Neural cell (in vitro differentiated cells): ENCODE measurements at regions not wholly inside any gene's neighbourhood (a gene's known extent, or its start where the extent isn't known, plus 50 kb on each side); places are given as distances from the start of the nearest gene placed in this dataset.

Experiments
- H2AFZ ChIP-seq: fragments of 200-600, 300-800 bp; sonication (generic), shearing (Covaris generic); 2 replicates; pipeline ENCODE4 v1.6.0; 2014; ENCODE audit warnings: low read depth, mild to moderate bottlenecking, antibody characterized with exemption, low read length, moderate library complexity
- H3F3A ChIP-seq: fragments of 200-600 bp; shearing (Covaris generic); 2 replicates; pipeline ENCODE4 v1.6.1; 2016; ENCODE audit warnings: mild to moderate bottlenecking, moderate library complexity, mixed read lengths, antibody characterized with exemption, low read length; ENCODE audit not compliant: insufficient read depth, poor library complexity, severe bottlenecking
- H3K27ac ChIP-seq: fragments of 200-600, 300-800 bp; sonication (generic), shearing (Covaris generic); 2 replicates; pipeline ENCODE4 v1.5.1; 2014; ENCODE audit warnings: mild to moderate bottlenecking, low read length, moderate library complexity
- H3K27me3 ChIP-seq: fragments of 300-800, 200-600 bp; sonication (generic), shearing (Covaris generic); 2 replicates; pipeline ENCODE4 v1.6.0; 2014; ENCODE audit warnings: mild to moderate bottlenecking, low read depth, low read length, moderate library complexity; ENCODE audit not compliant: insufficient read depth
- H3K36me3 ChIP-seq: fragments of 300-800, 200-600 bp; sonication (generic), shearing (Covaris generic); 2 replicates; pipeline ENCODE4 v1.5.1; 2014; ENCODE audit warnings: mild to moderate bottlenecking, antibody characterized with exemption, low read length, moderate library complexity; ENCODE audit not compliant: insufficient read depth
- H3K4me2 ChIP-seq: fragments of 300-800, 200-600 bp; sonication (generic), shearing (Covaris generic); 2 replicates; pipeline ENCODE4 v1.6.0; 2014; ENCODE audit warnings: mild to moderate bottlenecking, low read length
- H3K4me3 ChIP-seq: fragments of 300-800, 200-600 bp; sonication (generic), shearing (Covaris generic); 2 replicates; pipeline ENCODE4 v1.5.1; 2014; ENCODE audit warnings: mild to moderate bottlenecking, low read length, moderate library complexity
- H3K79me2 ChIP-seq: fragments of 200-600 bp; shearing (Covaris generic); replicated peaks from 2 replicates; pipeline ENCODE4 v1.6.0; 2014; ENCODE audit warnings: mild to moderate bottlenecking, low read length, moderate library complexity; ENCODE audit not compliant: insufficient read depth
- H3K9ac ChIP-seq: fragments of 300-800, 200-600 bp; sonication (generic), shearing (Covaris generic); 2 replicates; pipeline ENCODE4 v1.6.1; 2016; ENCODE audit warnings: mild to moderate bottlenecking, low read length, mixed read lengths
- H3K9me2 ChIP-seq: fragments of 200-600 bp; shearing (Covaris generic); 2 replicates; pipeline ENCODE4 v1.6.1; 2016; ENCODE audit warnings: mild to moderate bottlenecking, low read length, mixed read lengths; ENCODE audit not compliant: insufficient read depth
- H3K9me3 ChIP-seq: fragments of 200-600, 300-800 bp; sonication (generic), shearing (Covaris generic); 2 replicates; pipeline ENCODE4 v1.6.1; 2016; ENCODE audit warnings: mild to moderate bottlenecking, mixed run types, low read length, moderate library complexity, mixed read lengths
- H4K20me1 ChIP-seq: fragments of 200-600 bp; shearing (Covaris generic); 2 replicates; pipeline ENCODE4 v1.6.1; 2016; ENCODE audit warnings: mild to moderate bottlenecking, mixed run types; ENCODE audit not compliant: insufficient read depth
- CTCF ChIP-seq: fragments of 450-650 bp; IDR thresholded peaks from 2 replicates; pipeline ENCODE4 v1.5.1; 2014; ENCODE audit warnings: antibody characterized with exemption, mild to moderate bottlenecking, moderate library complexity; ENCODE audit not compliant: poor library complexity, severe bottlenecking
- EP300 ChIP-seq: fragments of 450-650 bp; conservative IDR thresholded peaks from 2 replicates; pipeline ENCODE4 v1.6.1; 2014; ENCODE audit warnings: antibody characterized with exemption, mild to moderate bottlenecking, moderate library complexity; ENCODE audit not compliant: poor library complexity, severe bottlenecking
- EZH2 ChIP-seq: fragments of 200-600, 300-800 bp; shearing (Covaris generic), sonication (generic); IDR thresholded peaks from 2 replicates; pipeline ENCODE4 v1.6.1; 2014; ENCODE audit warnings: antibody characterized with exemption, low read length, borderline replicate concordance, mild to moderate bottlenecking; ENCODE audit not compliant: insufficient read depth, poor library complexity, severe bottlenecking
- MXI1 ChIP-seq: fragments of 450-650 bp; conservative IDR thresholded peaks from 2 replicates; pipeline ENCODE4 v1.6.1; 2014; ENCODE audit warnings: antibody characterized with exemption, mild to moderate bottlenecking; ENCODE audit not compliant: poor library complexity, severe bottlenecking
- POLR2AphosphoS5 ChIP-seq: IDR thresholded peaks from 2 replicates; pipeline ENCODE4 v1.6.1; 2012
- RAD21 ChIP-seq: fragments of 450-650 bp; conservative IDR thresholded peaks from 2 replicates; pipeline ENCODE4 v1.6.1; 2014; ENCODE audit warnings: antibody characterized with exemption, mild to moderate bottlenecking, moderate library complexity
- REST ChIP-seq: IDR thresholded peaks from 2 replicates; pipeline ENCODE4 v1.6.1; 2012; ENCODE audit warnings: borderline replicate concordance
- SMC3 ChIP-seq: fragments of 450-650 bp; conservative IDR thresholded peaks from 2 replicates; pipeline ENCODE4 v1.6.1; 2014; ENCODE audit warnings: antibody characterized with exemption, mild to moderate bottlenecking, moderate library complexity; ENCODE audit not compliant: poor library complexity
- TAF1 ChIP-seq: IDR thresholded peaks from 2 replicates; pipeline ENCODE4 v1.6.1; 2012; ENCODE audit warnings: low read depth

GRCh38 chr5:82666312-82666711 is 388.2 kb upstream of the RPS23 start:
- Histone ChIP-seq H3K4me3 (no peak overlapping the region), H3K9ac (no peak overlapping the region), H3K4me2 (no peak overlapping the region), H3K27me3 (no peaks in the 10 kb centered on the region), H3K36me3 (no peaks in the 10 kb centered on the region), H3K27ac (no peak overlapping the region), H3K9me2 (no peaks in the 10 kb centered on the region), H3F3A (no peaks in the 10 kb centered on the region), H4K20me1 (no peaks in the 10 kb centered on the region), H3K9me3 (no peaks in the 10 kb centered on the region), H3K79me2 (no peaks in the 10 kb centered on the region), H2AFZ (no peak overlapping the region)
- TF ChIP-seq MXI1 (no peak), CTCF (no peak), EP300 (no peak), RAD21 (no peak), SMC3 (no peak)

GRCh38 chr5:82664732-82665131 is 386.6 kb upstream of the RPS23 start:
- H3K9ac ChIP-seq, result no peak overlapping the region
- no peak overlapping the region for H3K4me2 ChIP-seq
- no peaks in the 10 kb centered on the region for H4K20me1 ChIP-seq
- TF ChIP-seq TAF1, result no peak
- no peak for TF ChIP-seq RAD21
- TF ChIP-seq EP300, result no peak
- no peak for TF ChIP-seq MXI1
- TF ChIP-seq SMC3, result no peak
- TF ChIP-seq EZH2, result no peak
- TF ChIP-seq REST, result no peak
- no peak for TF ChIP-seq CTCF
- TF ChIP-seq POLR2AphosphoS5, result no peak
- no peaks in the 10 kb centered on the region for H3F3A ChIP-seq
- H3K9me3 ChIP-seq, result no peaks in the 10 kb centered on the region
- no peaks in the 10 kb centered on the region for H3K79me2 ChIP-seq
- no peak overlapping the region for H2AFZ ChIP-seq
- no peaks in the 10 kb centered on the region for H3K9me2 ChIP-seq
- no peaks in the 10 kb centered on the region for H3K27me3 ChIP-seq
- H3K4me3 ChIP-seq, result no peak overlapping the region
- no peaks in the 10 kb centered on the region for H3K36me3 ChIP-seq
- H3K27ac ChIP-seq, result no peak overlapping the region
